Stimulated activated CD4-positive, alpha-beta T cell treated with anti-CD3 and anti-CD28 coated beads, Interleukin-15, amount 100 ng/mL, for 48 hours (primary cell): ENCODE measurements at regions not wholly inside any gene's neighbourhood (a gene's known extent, or its start where the extent isn't known, plus 50 kb on each side); places are given as distances from the start of the nearest gene placed in this dataset.

ENCODE experiments used
- DNase-seq, 2 donors: peaks; one replicate each; pipeline ENCODE4 v3.0.0-alpha.2; 2020; ENCODE audit warnings: low read depth in 2 of 2

- no peak for DNase-seq
Observed at GRCh38 chr18:24937639-24938275, 414.2 kb downstream of the ZNF521 start.

- DNase-seq: no peak
Observed at GRCh38 chr18:24940416-24940815, 411.6 kb downstream of the ZNF521 start.

GRCh38 chr18:24941174-24941951 lies 410.6 kb downstream of the ZNF521 start:
- DNase-seq: no peak

GRCh38 chr18:24942144-24942543 lies 409.8 kb downstream of the ZNF521 start:
- no peak for DNase-seq

GRCh38 chr18:24947521-24948305 lies 404.3 kb downstream of the ZNF521 start:
- DNase-seq: no peak

GRCh38 chr18:24949908-24950307 lies 402.1 kb downstream of the ZNF521 start:
- no peak for DNase-seq

- no peak for DNase-seq
Observed at GRCh38 chr18:24954341-24954740, 397.6 kb downstream of the ZNF521 start.

- no peak for DNase-seq
Observed at GRCh38 chr18:24958001-24958400, 394.0 kb downstream of the ZNF521 start.

GRCh38 chr18:24959051-24959476 lies 392.9 kb downstream of the ZNF521 start:
- DNase-seq: no peak

GRCh38 chr18:24964216-24964615 lies 387.8 kb downstream of the ZNF521 start:
- no peak for DNase-seq

GRCh38 chr18:24968238-24968775 lies 383.7 kb downstream of the ZNF521 start:
- no peak for DNase-seq

- DNase-seq: no peak
Observed at GRCh38 chr18:24972577-24972976, 379.4 kb downstream of the ZNF521 start.

- no peak for DNase-seq
Observed at GRCh38 chr18:24974431-24974830, 377.5 kb downstream of the ZNF521 start.

GRCh38 chr18:24975496-24976372 lies 376.2 kb downstream of the ZNF521 start:
- DNase-seq: no peak

GRCh38 chr18:24976502-24976901 lies 375.5 kb downstream of the ZNF521 start:
- no peak for DNase-seq

GRCh38 chr18:24979235-24979634 lies 372.7 kb downstream of the ZNF521 start:
- no peak for DNase-seq

- no peak for DNase-seq
Observed at GRCh38 chr18:24982831-24983230, 369.1 kb downstream of the ZNF521 start.

GRCh38 chr18:24983566-24984139 lies 368.3 kb downstream of the ZNF521 start:
- DNase-seq: no peak

- DNase-seq: no peak
Observed at GRCh38 chr18:24985586-24985985, 366.4 kb downstream of the ZNF521 start.

- no peak for DNase-seq
Observed at GRCh38 chr18:24986666-24987302, 365.2 kb downstream of the ZNF521 start.
